ENCODE measurements at regions not wholly inside any gene's neighbourhood (a gene's known extent, or its start where the extent isn't known, plus 50 kb on each side); places are given as distances from the start of the nearest gene placed in this dataset.
A peak's percentile ranks its signal among the peaks of the same experiment; 100 is the strongest.

DNA sequence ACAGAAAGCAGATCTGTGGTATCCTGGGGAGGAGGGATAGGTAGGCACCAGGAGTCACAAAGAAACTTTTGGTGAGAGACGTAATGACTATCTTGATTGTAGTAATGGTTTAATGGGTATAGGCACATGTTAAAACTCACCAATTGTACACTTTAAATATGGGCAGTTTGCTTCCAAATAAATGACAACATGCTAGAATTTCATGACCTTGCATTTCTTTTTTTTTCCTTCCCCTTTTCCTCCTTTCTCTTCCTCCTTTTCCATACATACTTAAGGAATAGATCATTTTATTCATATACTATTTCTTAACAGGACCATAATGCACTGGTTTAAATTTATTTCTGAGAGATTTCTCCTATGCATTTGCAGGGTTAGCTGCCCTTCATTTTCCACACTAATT, 341.8 kb downstream of the TMEM182 start:
- DNase-seq, result no peak

DNA sequence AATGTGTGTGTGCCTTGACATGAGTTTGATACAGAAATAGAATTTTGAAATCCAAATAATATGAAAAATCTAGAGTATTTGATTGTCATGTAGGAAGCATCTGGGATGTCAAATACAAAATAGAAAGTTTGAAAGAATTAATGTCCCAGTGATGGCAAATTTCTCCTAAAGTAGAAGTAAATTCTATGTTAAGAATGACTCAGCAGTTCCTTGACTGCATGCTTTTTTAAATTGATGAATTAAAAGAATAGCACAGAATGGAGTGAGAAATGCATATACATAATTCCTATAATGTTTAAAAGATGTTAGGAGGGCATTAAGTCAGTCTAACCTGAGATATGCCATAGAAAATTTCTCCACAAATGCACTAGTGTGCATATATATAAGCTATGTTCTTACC, 357.5 kb downstream of the TMEM182 start:
- DNase-seq, result no peak

DNA sequence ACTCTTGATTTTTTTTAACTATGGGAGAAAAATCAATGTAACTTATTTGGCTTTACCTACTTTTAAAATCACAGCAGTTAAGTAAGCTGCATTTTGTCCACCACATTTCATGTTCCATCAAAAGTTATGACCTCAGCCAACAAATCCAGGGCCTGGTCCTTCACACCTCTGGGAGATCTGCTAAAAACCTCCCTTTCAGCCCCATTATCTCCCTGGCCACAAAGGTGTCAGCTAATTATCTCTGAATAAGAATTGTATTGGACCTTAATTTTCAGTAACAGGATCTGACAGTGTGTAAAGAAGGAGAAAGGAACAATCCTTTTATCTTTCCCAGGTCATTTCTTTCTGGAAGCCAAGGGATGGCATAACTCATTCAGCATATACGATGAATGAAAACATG, 359.3 kb downstream of the TMEM182 start:
- no peak for DNase-seq

DNA sequence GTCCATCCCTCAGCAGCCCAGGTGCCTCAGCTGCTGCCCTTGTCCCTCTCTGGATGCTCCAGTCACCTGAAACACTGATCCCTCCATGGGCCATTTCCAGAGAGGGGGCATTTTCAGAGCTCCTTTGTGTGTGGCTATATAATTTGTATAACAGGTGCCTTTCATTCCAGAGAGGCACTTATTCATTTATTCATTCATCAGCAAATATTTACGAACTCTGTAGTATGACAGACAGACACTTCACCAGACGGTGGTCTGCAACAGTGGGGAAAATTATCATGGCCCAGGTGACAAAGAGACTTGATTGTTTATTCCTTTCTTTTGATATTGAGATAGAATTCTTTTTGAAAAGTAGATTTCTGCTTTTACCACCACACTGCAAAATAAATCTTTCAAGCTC, 361.7 kb downstream of the TMEM182 start:
- no peak for DNase-seq

DNA sequence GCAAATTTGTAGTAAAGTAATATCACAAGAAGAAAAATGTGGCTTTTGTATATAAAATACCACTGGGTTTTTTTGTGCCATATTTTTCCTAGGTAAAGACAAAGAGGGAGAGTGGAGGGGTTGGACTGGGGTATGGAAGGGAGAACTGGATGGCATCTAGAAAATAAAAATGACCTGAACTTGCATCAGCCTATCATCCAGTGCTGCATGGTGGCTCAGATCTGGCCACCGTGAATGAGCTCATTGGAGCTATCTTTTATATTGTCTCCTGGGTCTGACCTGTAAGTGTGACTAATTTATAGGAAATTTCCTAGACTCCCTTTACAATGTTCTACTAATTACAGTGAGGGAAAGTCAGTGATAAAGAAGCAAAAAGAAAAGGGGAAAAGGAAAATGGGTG, 369.0 kb downstream of the TMEM182 start:
- no peak for DNase-seq

DNA sequence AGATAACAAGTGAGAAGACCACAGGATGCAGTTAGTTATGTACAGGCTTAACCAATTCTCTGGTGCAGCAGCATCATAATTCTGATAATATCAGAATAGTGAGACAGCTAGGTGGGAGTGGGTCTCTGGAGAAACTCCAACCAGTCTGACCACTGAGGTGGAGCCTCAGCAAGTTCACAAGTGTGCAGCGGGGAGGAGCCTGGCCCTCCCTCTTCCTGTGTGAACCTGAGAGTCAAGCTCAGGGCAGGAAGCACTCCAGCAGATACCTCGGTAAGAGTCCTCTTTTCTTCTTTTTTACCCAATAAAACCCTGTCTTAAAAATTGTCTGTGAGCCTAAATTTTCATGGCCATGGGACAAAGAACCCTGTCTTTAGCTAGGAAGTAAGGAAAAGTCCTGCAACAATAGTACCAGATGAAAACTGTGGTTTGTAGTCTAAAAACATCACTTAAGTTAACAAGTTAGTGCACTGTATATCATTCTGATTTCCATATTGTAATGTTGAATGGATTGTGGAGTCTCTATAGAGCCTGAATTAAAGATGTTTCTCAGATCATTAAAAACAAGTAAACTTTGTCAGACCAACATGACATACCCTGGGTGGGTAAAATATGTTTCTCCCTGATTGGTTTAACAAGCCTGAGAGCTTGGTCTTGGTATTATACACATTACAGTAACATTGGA, 370.8 kb downstream of the TMEM182 start:
- DNase-seq, result no peak

DNA sequence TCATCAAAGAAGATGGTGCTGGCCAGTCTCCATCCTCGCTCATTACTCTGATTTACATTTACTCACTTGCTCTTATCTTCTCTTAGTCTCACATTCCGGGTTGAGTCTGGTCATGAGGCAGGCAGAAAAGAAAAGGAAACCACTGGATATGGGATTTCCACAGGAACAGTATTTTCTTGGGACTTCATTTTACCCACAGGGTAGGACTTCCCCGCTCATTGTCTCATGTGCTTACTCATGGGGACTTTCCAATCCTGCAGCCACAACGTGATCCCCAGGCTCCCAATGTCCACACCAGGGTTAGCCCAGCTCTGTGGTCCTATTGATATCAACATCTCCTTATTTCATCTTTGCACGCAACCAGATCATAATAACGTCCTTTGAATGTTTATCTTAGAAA, 373.8 kb downstream of the TMEM182 start:
- DNase-seq, result no peak

DNA sequence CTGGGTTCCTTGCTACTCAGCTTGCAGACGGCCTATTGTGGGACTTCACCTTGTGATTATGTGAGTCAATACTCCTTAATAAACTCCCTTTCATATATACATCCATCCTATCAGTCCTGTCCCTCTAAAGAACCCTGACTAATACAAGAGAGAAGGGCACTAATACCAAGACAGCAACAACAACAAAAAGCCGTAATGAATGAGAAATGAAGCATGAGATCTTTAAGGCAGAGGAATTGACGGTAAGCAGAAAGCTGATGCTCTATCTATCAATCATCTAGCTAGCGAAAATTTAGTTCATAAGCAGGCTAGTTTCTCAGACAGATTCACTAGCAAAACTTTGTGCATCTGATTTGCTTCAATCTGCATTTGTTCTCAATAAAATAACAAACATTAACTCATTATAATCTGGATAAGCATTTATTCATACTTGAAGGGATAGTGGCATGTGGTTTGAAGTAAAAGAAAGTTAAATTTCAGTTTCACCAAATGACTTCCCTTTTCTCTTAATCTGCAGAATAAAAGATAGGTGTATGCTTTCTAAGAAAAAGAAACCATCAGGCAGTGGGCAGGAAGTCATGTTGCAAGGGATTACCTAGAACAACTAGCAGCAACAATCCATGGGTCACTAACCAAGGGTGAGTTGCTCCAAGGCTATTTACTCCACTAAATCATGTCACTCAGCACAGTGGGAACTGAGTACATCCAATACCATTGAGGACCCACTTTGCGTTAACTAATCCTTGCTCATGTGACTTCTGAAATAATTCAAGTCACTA, 376.5 kb downstream of the TMEM182 start:
- DNase-seq, result no peak

DNA sequence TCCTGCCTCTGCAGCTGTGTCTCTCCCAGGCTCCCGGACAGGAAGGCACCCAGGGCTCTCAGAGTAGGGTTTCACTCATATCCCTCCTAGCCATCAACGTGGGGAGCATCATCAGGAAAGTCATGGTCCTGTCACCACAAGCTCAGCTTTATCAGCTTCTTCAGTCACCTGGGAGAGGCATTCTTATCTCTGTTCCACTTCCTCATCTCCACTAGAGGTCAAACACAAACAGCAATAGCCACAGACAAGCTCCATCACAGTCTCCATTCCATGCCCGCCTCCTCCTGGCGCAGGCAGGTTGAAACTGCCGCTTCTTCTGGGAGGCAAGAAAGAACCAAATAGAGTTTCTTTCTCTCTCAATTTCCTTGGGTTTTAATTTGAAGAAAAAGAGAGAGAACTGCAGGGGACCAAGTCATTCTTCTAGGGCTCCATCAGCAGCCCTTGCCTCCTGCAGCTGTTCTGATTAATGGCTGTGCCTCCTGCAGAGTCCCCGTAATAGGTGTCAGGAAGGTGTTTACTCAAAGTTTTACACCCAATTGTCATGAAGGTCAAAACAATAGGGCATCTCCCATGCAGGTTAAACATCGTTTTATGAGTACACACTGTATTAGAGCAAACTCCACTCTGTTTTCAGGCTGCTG, 377.9 kb downstream of the TMEM182 start:
- no peak for DNase-seq

DNA sequence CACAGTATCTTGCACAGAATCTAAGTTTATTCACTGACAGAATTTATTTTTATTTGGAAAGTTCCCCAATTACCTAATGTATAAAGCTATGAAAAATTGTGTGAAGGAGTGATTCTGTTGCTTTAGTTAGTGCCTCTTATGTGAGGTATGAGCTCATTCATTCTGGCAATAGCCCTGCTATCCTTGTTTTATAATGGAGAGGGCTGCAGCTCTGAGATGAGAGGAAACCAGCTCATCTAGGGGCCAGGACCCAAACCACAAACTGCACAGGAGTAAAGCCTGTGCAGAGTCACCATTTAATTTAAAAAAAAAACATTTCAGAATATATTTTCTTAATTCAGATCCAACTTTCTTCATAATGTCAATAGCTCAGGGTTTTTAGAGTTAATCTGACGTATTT, 383.0 kb downstream of the TMEM182 start:
- DNase-seq, result no peak

DNA sequence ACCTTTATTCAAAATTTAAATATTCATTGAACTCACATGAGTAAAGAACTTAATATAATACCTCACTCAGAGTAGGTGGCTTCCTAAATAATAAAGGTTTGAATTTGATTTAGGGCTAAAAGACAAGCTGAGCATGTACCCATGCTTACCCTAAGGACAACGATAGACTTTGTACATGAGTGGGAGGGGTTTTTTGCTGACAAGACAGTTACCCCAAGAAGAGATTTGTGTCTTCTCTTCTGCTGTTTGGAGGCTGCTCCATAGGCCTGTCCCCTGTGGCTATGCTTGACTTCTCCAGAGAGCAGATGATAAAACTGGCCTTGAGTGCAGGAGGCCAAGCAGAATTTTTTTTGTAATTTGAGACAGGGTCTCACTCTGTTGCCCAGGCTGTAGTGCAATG, 383.9 kb downstream of the TMEM182 start:
- no peak for DNase-seq

DNA sequence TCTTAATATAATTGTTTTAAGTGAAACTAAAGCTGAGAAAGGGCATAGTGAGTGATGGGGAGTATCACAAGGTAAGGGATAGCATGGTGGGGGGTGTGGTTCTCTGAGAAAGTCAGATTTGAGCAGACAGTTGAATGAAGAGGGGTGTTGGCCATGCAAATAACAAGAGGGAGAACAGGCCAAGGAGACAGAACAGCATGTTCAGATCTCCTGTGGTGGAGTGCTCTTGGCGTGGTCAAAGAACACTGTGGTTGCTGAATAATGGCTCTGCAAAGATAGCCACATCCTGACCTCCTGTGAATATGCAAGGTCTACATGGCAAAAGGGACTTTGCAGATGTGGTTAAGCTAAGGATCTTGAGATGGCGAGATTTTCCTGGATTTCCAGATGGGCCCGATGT, 389.2 kb downstream of the TMEM182 start:
- DNase-seq, result no peak

DNA sequence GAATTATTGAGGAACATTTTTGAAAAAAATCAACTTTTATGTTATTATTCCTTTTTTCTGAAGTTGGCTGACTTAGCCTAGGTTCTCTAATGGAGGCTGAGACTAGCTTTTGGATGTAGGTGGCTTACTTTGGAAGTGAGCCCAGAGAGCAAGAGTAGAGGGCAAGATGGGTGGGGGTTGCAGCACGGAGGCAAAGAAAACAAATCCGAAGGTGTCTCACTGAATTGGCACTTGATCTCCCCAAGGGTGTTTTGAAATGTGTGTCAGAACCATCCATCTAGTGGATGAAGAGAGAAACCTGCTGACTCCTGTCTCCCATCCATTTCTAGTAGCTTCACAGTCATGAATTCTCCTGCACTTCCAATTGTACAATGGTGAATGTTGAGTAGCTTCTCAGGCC, 390.7 kb downstream of the TMEM182 start:
- DNase-seq, result no peak

DNA sequence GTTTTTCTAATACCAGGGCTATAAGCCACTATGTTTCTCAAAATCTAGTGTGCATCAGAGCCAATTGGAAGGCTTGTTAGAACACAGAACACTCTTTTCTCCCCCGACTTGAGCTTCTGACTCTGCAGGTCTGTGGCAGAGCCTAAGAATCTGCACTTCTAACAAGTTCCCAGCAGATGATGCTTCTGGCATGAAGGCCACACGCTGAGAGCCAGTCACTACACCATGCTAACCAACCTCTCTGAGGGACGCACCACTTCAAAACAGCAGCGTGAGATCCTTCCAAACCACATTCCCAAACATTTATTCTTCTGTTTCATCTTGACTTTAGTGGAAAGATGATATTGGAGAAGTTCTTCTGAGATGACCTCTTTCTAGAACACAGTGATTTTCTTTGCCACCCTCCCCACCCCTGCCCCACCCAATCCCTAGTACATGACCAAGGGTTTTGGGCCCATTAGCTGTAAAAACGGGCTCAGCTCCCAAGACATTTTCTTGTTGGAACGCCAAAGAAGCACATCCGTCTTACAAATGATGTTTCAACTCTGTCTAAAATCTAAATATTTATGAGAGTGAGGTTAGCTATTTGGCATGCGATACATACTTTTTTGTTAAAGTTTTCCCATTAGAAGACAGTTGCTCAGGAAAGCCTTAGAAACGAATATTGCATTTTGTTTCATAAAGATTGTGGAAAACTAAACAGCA, 391.9 kb downstream of the TMEM182 start:
- DNase-seq, result no peak

DNA sequence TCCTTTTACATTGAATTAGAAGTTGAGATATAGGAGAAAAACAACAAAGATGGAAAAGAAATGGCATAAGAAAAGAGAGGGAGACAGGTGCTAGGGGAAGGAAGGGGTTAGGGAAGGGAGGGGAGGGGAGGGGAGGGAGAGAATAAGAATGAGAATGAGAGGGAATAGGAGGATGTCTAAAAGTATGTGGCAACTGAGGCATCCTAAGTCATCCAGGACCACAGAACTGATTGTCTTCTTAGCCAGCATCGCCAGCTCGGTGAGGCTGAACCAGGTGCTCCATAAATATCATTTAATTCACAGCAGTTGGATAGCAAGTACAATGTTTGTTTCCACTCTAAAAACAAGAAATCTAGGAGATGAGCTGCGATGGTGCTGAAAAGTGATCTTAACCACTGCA, 393.5 kb downstream of the TMEM182 start:
- DNase-seq, result no peak

DNA sequence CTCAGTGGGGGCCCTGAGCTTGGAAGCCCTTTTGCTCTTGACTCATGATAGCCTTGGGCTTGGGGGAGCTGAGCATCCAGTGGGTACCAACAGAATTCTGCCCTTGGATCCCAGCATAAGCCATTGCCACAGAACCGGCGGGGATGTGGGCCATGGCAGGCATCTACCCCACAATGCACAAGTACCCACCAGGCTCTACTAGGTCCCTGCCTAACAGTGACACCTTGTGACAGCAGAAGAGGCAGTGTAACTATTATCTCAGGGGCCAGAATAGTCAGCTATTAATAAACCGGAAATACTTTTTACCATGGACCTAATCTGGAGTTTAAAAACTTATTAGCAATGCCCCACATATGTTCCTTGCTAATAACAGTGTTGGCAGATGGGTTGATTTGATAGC, 397.2 kb downstream of the TMEM182 start:
- no peak for DNase-seq

DNA sequence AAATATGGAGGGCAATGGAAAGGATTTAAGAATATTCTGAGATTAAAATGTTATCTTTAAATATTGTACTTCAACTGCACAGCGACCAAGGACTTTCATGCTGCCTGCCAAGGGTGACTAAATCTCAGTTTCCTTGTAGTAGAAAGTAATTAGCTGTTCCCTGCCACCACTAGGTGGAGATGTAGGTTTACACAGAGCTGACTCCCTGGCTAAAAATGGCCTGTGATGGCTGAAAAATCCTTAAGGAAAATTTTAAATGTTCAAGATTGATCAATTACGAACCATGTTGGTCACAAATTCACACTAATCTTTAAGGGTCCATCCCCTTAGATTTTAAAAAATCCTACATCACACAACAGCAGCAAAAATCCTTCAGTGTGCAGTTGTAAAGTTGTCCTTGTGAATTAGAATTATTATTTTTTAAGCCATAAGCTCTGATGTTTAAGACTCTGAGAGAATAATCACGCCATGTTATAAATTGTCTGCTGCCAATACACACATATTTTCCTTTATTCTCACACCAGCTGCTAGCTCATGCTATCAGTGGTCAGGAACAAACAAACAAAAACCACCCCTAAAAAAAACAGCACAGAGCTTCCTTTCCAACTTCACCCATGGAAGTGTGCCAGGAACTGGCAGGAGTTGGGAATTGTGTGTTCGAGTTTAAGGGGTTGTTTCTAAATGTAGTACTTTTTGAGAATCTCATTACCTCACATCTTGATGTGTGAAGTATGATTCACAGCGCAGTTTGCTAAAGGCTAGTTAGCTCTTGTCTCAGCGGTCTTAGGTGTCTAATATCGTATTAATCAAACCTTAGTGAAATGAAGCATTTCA, 399.8 kb downstream of the TMEM182 start:
- DNase-seq, result peak; percentile 25

DNA sequence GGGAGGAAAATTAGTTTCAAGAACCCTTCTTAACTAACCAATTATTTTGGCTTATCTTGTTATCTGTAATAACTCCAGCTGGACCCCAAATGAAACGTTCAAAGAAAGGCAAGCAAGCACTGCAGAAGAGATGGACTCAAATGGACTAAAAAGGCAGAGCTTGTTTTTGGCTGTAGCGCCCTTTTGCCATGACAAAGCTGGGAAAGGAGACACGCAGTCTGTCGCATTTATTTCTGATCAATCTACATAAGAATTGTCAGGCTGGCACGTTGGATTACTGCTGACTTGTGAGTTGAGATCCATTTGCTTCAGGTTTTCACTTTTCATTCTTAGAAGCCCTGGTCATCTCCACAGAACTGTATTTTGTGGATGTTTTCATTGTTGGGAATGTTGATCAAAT, 402.9 kb downstream of the TMEM182 start:
- DNase-seq, result no peak

DNA sequence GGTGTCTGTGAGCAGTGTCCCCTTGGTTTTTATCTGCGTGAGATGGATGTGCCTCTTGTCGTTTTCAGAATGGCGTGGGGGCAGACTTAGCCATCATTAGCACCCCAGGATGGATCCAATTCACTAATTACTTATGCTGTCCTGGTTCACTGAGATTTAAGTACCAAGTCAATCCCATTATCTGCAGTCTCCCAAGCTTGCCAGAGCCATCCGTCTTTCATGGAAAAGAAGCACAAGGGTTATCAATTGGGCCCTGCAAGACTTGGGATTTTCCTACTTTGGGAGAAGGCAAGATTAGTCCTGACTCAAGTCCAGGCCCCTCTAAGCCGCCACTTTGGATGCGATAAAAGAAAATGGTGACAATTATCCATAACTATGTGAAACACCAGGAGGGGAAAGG, 404.0 kb downstream of the TMEM182 start:
- no peak for DNase-seq

DNA sequence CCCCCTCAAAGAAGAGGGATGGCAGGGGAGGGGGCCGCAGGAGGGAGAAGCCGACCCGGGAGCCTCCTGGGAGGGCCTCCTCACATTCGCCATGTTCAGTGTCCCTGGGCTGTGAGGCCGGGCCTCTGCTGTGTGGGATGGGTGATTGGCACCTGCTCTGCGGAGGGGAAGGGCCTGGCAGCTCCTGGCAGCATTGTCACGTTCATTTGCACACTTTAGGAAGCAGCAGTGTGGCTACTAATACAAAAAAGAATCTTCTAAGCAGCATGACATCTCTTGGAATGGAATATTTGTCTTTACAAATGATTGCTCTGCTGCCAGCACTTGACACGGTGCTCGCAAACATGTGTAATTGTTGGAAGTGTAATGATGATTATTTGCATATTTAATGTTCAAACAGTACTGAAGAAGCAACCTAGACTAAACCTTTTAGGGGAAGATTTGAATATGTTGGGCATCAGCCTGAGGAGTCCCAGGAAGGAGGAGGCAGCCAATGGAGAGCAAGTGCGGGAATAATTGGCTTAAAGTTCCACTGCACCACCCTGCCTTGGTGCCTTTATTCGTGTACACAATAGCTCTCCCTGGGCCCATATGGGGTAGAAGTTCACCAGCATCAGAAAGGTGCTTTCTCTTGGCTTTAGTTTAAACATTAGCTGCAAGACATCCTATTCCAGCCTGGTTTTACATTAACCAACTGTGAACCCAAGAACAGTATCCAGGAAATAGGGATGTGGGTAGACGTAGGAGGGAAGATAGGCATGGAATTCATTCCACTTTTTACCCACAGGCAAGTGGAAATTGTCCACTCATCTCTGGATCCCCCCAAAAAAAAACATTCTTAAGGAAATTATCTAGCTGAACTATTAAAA, 404.9 kb downstream of the TMEM182 start:
- no peak for DNase-seq

DNA sequence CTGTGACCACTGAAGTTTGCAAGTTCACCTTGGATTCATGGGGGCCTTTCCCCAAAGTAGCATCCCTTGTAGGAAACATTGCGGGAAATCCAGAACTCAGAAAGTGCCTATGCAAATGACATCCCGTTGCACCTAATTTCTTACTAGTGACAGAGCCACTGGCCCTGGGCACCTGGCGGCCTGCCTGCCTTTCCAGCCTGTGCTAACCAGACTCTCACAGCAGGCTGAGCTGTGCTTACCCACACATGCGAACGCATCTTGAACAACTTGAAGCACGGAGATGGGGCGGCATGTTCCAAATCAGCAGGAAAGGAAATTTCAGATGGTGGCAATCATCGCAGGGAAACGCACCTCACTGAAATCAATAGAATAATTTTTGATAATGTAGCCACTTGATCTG, 405.8 kb downstream of the TMEM182 start:
- no peak for DNase-seq
